NCI-H146 treated with DMSO at 0.1 percent for 48 hours (cell line): ENCODE measurements at regions not wholly inside any gene's neighbourhood (a gene's known extent, or its start where the extent isn't known, plus 50 kb on each side); places are given as distances from the start of the nearest gene placed in this dataset.

Experiments
- DNase-seq: peaks from one replicate; lab custom pipeline; 2025; ENCODE audit not compliant: unreplicated experiment; lab: John Stamatoyannopoulos, UW

GRCh38 chr12:107271523-107271922 lies 178.2 kb upstream of the CRY1 start:
- DNase-seq, result no peak

GRCh38 chr12:107275530-107275929 lies 182.2 kb upstream of the CRY1 start:
- no peak for DNase-seq

- no peak for DNase-seq
These were observed 184.5 kb upstream of the CRY1 start for GRCh38 chr12:107277855-107278254.

GRCh38 chr12:107282628-107283027 lies 189.3 kb upstream of the CRY1 start:
- no peak for DNase-seq

- DNase-seq, result no peak
These were observed 190.3 kb upstream of the CRY1 start for GRCh38 chr12:107283652-107284051.

GRCh38 chr12:107284692-107285091 lies 191.3 kb upstream of the CRY1 start:
- DNase-seq, result no peak

GRCh38 chr12:107287436-107288413 lies 194.4 kb upstream of the CRY1 start:
- no peak for DNase-seq

- DNase-seq, result no peak
These were observed 195.2 kb upstream of the CRY1 start for GRCh38 chr12:107288414-107289127.

- DNase-seq, result no peak
These were observed 197.7 kb upstream of the CRY1 start for GRCh38 chr12:107291018-107291417.

- DNase-seq, result no peak
These were observed 203.3 kb upstream of the CRY1 start for GRCh38 chr12:107296681-107297089.

GRCh38 chr12:107302649-107303341 lies 209.4 kb upstream of the CRY1 start:
- DNase-seq, result no peak

GRCh38 chr12:107304588-107305532 lies 211.5 kb upstream of the CRY1 start:
- DNase-seq, result no peak

GRCh38 chr12:107306141-107306659 lies 212.9 kb upstream of the CRY1 start:
- no peak for DNase-seq

- DNase-seq, result no peak
These were observed 215.0 kb upstream of the CRY1 start for GRCh38 chr12:107308310-107308709.

GRCh38 chr12:107309020-107309419 lies 215.7 kb upstream of the CRY1 start:
- DNase-seq, result no peak

- no peak for DNase-seq
These were observed 217.3 kb upstream of the CRY1 start for GRCh38 chr12:107310621-107311020.

- no peak for DNase-seq
These were observed 218.3 kb upstream of the CRY1 start for GRCh38 chr12:107311682-107312081.

GRCh38 chr12:107317751-107318555 lies 224.6 kb upstream of the CRY1 start:
- peak; percentile 93 for DNase-seq

- DNase-seq, result no peak
These were observed 225.1 kb upstream of the CRY1 start for GRCh38 chr12:107318556-107318805.
